SK-N-SH treated with all-trans-retinoic acid at 6 μM for 48 hours (cell line): ENCODE measurements at regions not wholly inside any gene's neighbourhood (a gene's known extent, or its start where the extent isn't known, plus 50 kb on each side); places are given as distances from the start of the nearest gene placed in this dataset.

Source experiments
- ATAC-seq: fragments of 200-7000 bp; cut with Tn5 transposase; 3 replicates; pipeline ENCODE4 v1.9.1; 2020; ENCODE audit warnings: mild to moderate bottlenecking, moderate library complexity
- ARNTL ChIP-seq: fragments of 450-650 bp; formaldehyde crosslinking; IDR thresholded peaks from 2 replicates; pipeline ENCODE4 v1.5.0; 2020; ENCODE audit warnings: low read depth, mild to moderate bottlenecking, moderate library complexity, borderline replicate concordance
- CSDC2 ChIP-seq: fragments of 250-450 bp; sonication (Bioruptor Pico); IDR thresholded peaks from 2 replicates; pipeline ENCODE4 v1.5.0; 2020; ENCODE audit warnings: mild to moderate bottlenecking, moderate library complexity
- CSRNP3 ChIP-seq: fragments of 250-450 bp; sonication (Bioruptor Pico); IDR thresholded peaks from 2 replicates; pipeline ENCODE4 v1.5.1; 2021; ENCODE audit warnings: mild to moderate bottlenecking, moderate library complexity
- ESRRG ChIP-seq: fragments of 250-450 bp; sonication (Bioruptor Pico); IDR thresholded peaks from 2 replicates; pipeline ENCODE4 v1.6.1; 2021; ENCODE audit warnings: mild to moderate bottlenecking
- GLIS3 ChIP-seq: fragments of 250-450 bp; sonication (Bioruptor Pico); IDR thresholded peaks from 2 replicates; pipeline ENCODE4 v1.5.0; 2020; ENCODE audit warnings: mild to moderate bottlenecking, moderate library complexity
- ISL1 ChIP-seq: fragments of 250-450 bp; sonication (Bioruptor Pico); IDR thresholded peaks from 2 replicates; pipeline ENCODE4 v2.1.2; 2022; ENCODE audit warnings: mild to moderate bottlenecking, moderate library complexity
- OSR1 ChIP-seq: fragments of 250-450 bp; sonication (Bioruptor Pico); IDR thresholded peaks from 2 replicates; pipeline ENCODE4 v1.8.0; 2022; ENCODE audit warnings: moderate library complexity, mild to moderate bottlenecking, inconsistent platforms
- PATZ1 ChIP-seq: fragments of 250-450 bp; sonication (Bioruptor Pico); IDR thresholded peaks from 2 replicates; pipeline ENCODE4 v1.8.0; 2020; ENCODE audit warnings: mild to moderate bottlenecking, moderate library complexity, borderline replicate concordance
- POU6F1 ChIP-seq: fragments of 250-450 bp; sonication (Bioruptor Pico); IDR thresholded peaks from 2 replicates; pipeline ENCODE4 v1.8.0; 2021; ENCODE audit warnings: low read depth, mild to moderate bottlenecking, moderate library complexity, borderline replicate concordance
- PPARA ChIP-seq: fragments of 250-450 bp; sonication (Bioruptor Pico); IDR thresholded peaks from 2 replicates; pipeline ENCODE4 v1.5.0; 2020; ENCODE audit warnings: mild to moderate bottlenecking, borderline replicate concordance
- SNAI2 ChIP-seq: fragments of 250-450 bp; sonication (Bioruptor Pico); IDR thresholded peaks from 2 replicates; pipeline ENCODE4 v1.5.0; 2020; ENCODE audit warnings: mild to moderate bottlenecking, moderate library complexity
- TCF4 ChIP-seq: fragments of 250-450 bp; sonication (Bioruptor Pico); IDR thresholded peaks from 2 replicates; pipeline ENCODE4 v1.8.0; 2021; ENCODE audit warnings: mild to moderate bottlenecking, moderate library complexity, borderline replicate concordance
- TOX ChIP-seq: fragments of 250-450 bp; sonication (Bioruptor Pico); IDR thresholded peaks from 2 replicates; pipeline ENCODE4 v1.8.0; 2021; ENCODE audit warnings: mild to moderate bottlenecking, moderate library complexity, borderline replicate concordance
- TSHZ2 ChIP-seq: fragments of 250-450 bp; sonication (Bioruptor Pico); IDR thresholded peaks from 2 replicates; pipeline ENCODE4 v1.5.0; 2020; ENCODE audit warnings: mild to moderate bottlenecking, moderate library complexity
- ZC3H10 ChIP-seq: fragments of 250-450 bp; sonication (Bioruptor Pico); IDR thresholded peaks from 2 replicates; pipeline ENCODE4 v1.5.1; 2021; ENCODE audit warnings: mild to moderate bottlenecking, moderate library complexity
- ZFP3 ChIP-seq: fragments of 250-450 bp; sonication (Bioruptor Pico); IDR thresholded peaks from 2 replicates; pipeline ENCODE4 v1.5.0; 2020; ENCODE audit warnings: mild to moderate bottlenecking, moderate library complexity
- ZFP30 ChIP-seq: fragments of 450-650 bp; formaldehyde crosslinking; IDR thresholded peaks from 2 replicates; pipeline ENCODE4 v1.5.0; 2022; ENCODE audit warnings: mild to moderate bottlenecking, moderate library complexity
- ZNF565 ChIP-seq: fragments of 450-650 bp; formaldehyde crosslinking; conservative IDR thresholded peaks from 2 replicates; pipeline ENCODE4 v1.5.0; 2020; ENCODE audit warnings: low read depth, mild to moderate bottlenecking, moderate library complexity
- ZNF70 ChIP-seq: fragments of 450-650 bp; formaldehyde crosslinking; IDR thresholded peaks from 2 replicates; pipeline ENCODE4 v1.5.0; 2020; ENCODE audit warnings: mild to moderate bottlenecking, moderate library complexity
- ZNF8 ChIP-seq: fragments of 450-650 bp; formaldehyde crosslinking; IDR thresholded peaks from 2 replicates; pipeline ENCODE4 v1.5.0; 2020; ENCODE audit warnings: mild to moderate bottlenecking, moderate library complexity

- ATAC-seq: no peak
- TF ChIP-seq ZNF565 (CRISPR knock-in tag) (no peak), TCF4 (no peak), ZC3H10 (no peak), ZNF8 (CRISPR knock-in tag) (no peak), SNAI2 (CRISPR knock-in tag) (no peak), ZFP3 (CRISPR knock-in tag) (no peak), ZFP30 (no peak), TOX (CRISPR knock-in tag) (no peak), PPARA (CRISPR knock-in tag) (no peak), ESRRG (no peak), POU6F1 (no peak), TSHZ2 (no peak), PATZ1 (CRISPR knock-in tag) (no peak), ARNTL (CRISPR knock-in tag) (no peak), GLIS3 (CRISPR knock-in tag) (no peak)
Measured at GRCh38 chr10:83083831-83084230, 1055.5 kb upstream of the GHITM start.

GRCh38 chr10:83089335-83089734 lies 1050.0 kb upstream of the GHITM start:
- TF ChIP-seq ZNF70: no peak
- no peak for TF ChIP-seq ZFP30
- no peak for TF ChIP-seq ARNTL (CRISPR knock-in tag)
- no peak for TF ChIP-seq PPARA (CRISPR knock-in tag)
- TF ChIP-seq POU6F1: no peak
- TF ChIP-seq ISL1 (CRISPR knock-in tag): no peak
- TF ChIP-seq ZNF565 (CRISPR knock-in tag): no peak
- TF ChIP-seq CSRNP3 (CRISPR knock-in tag): no peak
- TF ChIP-seq CSDC2 (CRISPR knock-in tag): no peak
- TF ChIP-seq TOX (CRISPR knock-in tag): no peak
- no peak for TF ChIP-seq ZNF8 (CRISPR knock-in tag)
- TF ChIP-seq ZC3H10: no peak
- no peak for TF ChIP-seq GLIS3 (CRISPR knock-in tag)
- no peak for TF ChIP-seq PATZ1 (CRISPR knock-in tag)
- no peak for TF ChIP-seq TCF4
- no peak for TF ChIP-seq OSR1 (CRISPR knock-in tag)
- TF ChIP-seq ZFP3 (CRISPR knock-in tag): no peak
- ATAC-seq: no peak
